ENCODE measurements at regions not wholly inside any gene's neighbourhood (a gene's known extent, or its start where the extent isn't known, plus 50 kb on each side); places are given as distances from the start of the nearest gene placed in this dataset.

GRCh38 chr7:67302113-67303039 is 305.7 kb downstream of the TYW1 start:
- Histone ChIP-seq H3K23ac (ENCODE audit: insufficient read length) (no peak overlapping the region), H3K14ac (ENCODE audit: insufficient read length) (no peak overlapping the region), H2AK5ac (ENCODE audit: low read depth, low read length) (no peak overlapping the region), H4K91ac (replicated peaks; ENCODE audit: insufficient read length, low read length) (peak overlapping the region; percentile 94), H2BK20ac (ENCODE audit: low read length) (no peak overlapping the region), H3K36me3 (ENCODE audit: control insufficient read depth in 2 of 4, insufficient read depth in 4 of 4, low read length in 3 of 4) (peaks cover 0 to 7% (median 3%) of the 10 kb centered on the region in 4 experiments; a peak in 3 of 8 replicates), H3K9ac (replicated peaks in 1 of 4; ENCODE audit: extremely low read depth in 1 of 4, low read depth in 3 of 4, low read length in 3 of 4) (peak overlapping the region; percentile 85 to 95 (median 88)), H3K79me2 (ENCODE audit: control insufficient read depth in 1 of 2, insufficient read depth in 2 of 2, low read length in 2 of 2) (peaks cover 0 to 22% of the 10 kb centered on the region in 2 experiments; a peak in 2 of 4 replicates), H3K27me3 (replicated peaks in 1 of 4; ENCODE audit: control insufficient read depth in 3 of 4, extremely low read depth in 1 of 4, insufficient read depth in 3 of 4, low read length in 3 of 4) (no peaks in the 10 kb centered on the region), H2AFZ (ENCODE audit: low read length) (peak overlapping the region; percentile 97), H4K20me1 (replicated peaks in 1 of 2; ENCODE audit: control insufficient read depth in 1 of 2, insufficient read depth in 2 of 2, low read length in 2 of 2) (no peaks in the 10 kb centered on the region), H3K4me2 (ENCODE audit: insufficient read depth in 1 of 2, low read depth in 2 of 2, low read length in 2 of 2) (peak overlapping the region; percentile 57 to 78), H2BK5ac (ENCODE audit: low read depth, low read length) (peak overlapping the region; percentile 68), H3K79me1 (ENCODE audit: low read depth, low read length) (no peaks in the 10 kb centered on the region; the same call in 1 of the 2 replicates), H2BK15ac (ENCODE audit: low read length) (no peak overlapping the region), H2BK12ac (ENCODE audit: low read depth, low read length) (no peak overlapping the region), H2BK120ac (replicated peaks; ENCODE audit: low read depth, low read length) (no peak overlapping the region), H3K56ac (replicated peaks; ENCODE audit: insufficient read length, low read depth, low read length) (peak overlapping the region; percentile 73), H3K4me1 (replicated peaks in 1 of 4; ENCODE audit: control insufficient read depth in 3 of 4, insufficient read depth in 4 of 4, low read length in 3 of 4) (peaks cover 0 to 2% (median 0%) of the 10 kb centered on the region in 4 experiments; a peak in 1 of 7 replicates), H3K27ac (ENCODE audit: low read depth, low read length) (peak overlapping the region; percentile 96), H3K4me3 (ENCODE audit: extremely low read depth in 1 of 4, insufficient read depth in 2 of 4, low read depth in 3 of 4, low read length in 4 of 4) (peak overlapping the region; percentile 71 to 93 (median 90)), H4K5ac (ENCODE audit: insufficient read length, low read depth, low read length) (peak overlapping the region; percentile 98), H3K23me2 (ENCODE audit: low read depth, low read length) (no peaks in the 10 kb centered on the region), H3K4ac (replicated peaks; ENCODE audit: insufficient read length, low read depth, low read length) (no peak overlapping the region), H3K18ac (ENCODE audit: extremely low read depth, low read length) (peak overlapping the region; percentile 43; the same call in 1 of the 2 replicates), H4K8ac (ENCODE audit: extremely low read depth, insufficient read depth, low read length) (peak overlapping the region; percentile 99), H3K9me3 (ENCODE audit: insufficient read depth in 2 of 2, low read depth in 1 of 2, low read length in 1 of 2) (no peaks in the 10 kb centered on the region)
- ChIA-PET POLR2A (ENCODE audit: partially characterized antibody) (interaction anchor here (0.6 to 2.4 kb wide), 12 partner anchors 11 to 1916 kb away, joined by 3 to 12 read pairs (median 4); partner anchors contain the start of gene SBDS), CTCF (ENCODE audit: partially characterized antibody) (interaction anchor here (0.7 to 1.0 kb wide), 2 partner anchors 69 to 75 kb away, joined by 3 to 4 read pairs; no protein-coding TSS in a partner anchor)
- DNase-seq (ENCODE audit: low read depth in 1 of 2, low spot score in 2 of 2) (peak; percentile 91 to 97), FAIRE-seq (peak; percentile 19)
- WGBS, 2 experiments (ENCODE audit: extremely low coverage in 1 of 2, insufficient coverage in 1 of 2, insufficient read length in 1 of 2, insufficient replicate concordance in 2 of 2, low coverage in 1 of 2, low lambda C conversion rate in 2 of 2, missing lambda C conversion rate in 1 of 2), result 1% methylated on average over 52 of the region's 83 CpGs; no CpG with 5 or more reads in 1 of the 2 experiments
- TF ChIP-seq KDM5A (IDR thresholded peaks at IDR 0.05; ENCODE audit: low read length) (0 out of 2 replicates have a peak, but pooled peaks have one; percentile 39), CREB1 (IDR thresholded peaks at IDR 0.05) (peak; percentile 90), ZNF274 (IDR thresholded peaks at IDR 0.05; ENCODE audit: borderline replicate concordance, extremely low read depth, low read length) (no peak), SP1 (IDR thresholded peaks at IDR 0.05; ENCODE audit: low read depth, low read length) (peak; percentile 81), TBP (IDR thresholded peaks at IDR 0.05; ENCODE audit: low read depth, low read length) (peak; percentile 76), FOSL1 (IDR thresholded peaks at IDR 0.05; ENCODE audit: insufficient read depth, low read depth, low read length) (no peak), CTBP2 (IDR thresholded peaks at IDR 0.05; ENCODE audit: borderline replicate concordance, insufficient read depth, insufficient read length, low read length) (no peak), TCF12 (IDR thresholded peaks at IDR 0.05; ENCODE audit: low read depth, low read length) (no peak), PHF8 (conservative IDR thresholded peaks at IDR 0.05; ENCODE audit: low read depth, low read length) (peak; percentile 96), BCL11A (IDR thresholded peaks at IDR 0.05; ENCODE audit: low read depth in 2 of 2, low read length in 2 of 2) (no peak), CEBPB (IDR thresholded peaks at IDR 0.05; ENCODE audit: low read depth, low read length) (no peak), CBX8 (IDR thresholded peaks at IDR 0.05; ENCODE audit: borderline replicate concordance, low read depth, low read length) (no peak)

Data from H1 (cell line).